ENCODE measurements at regions not wholly inside any gene's neighbourhood (a gene's known extent, or its start where the extent isn't known, plus 50 kb on each side); places are given as distances from the start of the nearest gene placed in this dataset.

GRCh38 chr6:146865756-146866379 lies 267.1 kb downstream of the ADGB start:
- FAIRE-seq (no peak), DNase-seq (ENCODE audit: insufficient read length, low spot score) (no peak)

GRCh38 chr6:146866731-146867414 lies 268.1 kb downstream of the ADGB start:
- no peak for DNase-seq (ENCODE audit: insufficient read length, low spot score)
- no peak for FAIRE-seq

- FAIRE-seq = no peak
- no peak for DNase-seq (ENCODE audit: insufficient read length, low spot score)
Observed at GRCh38 chr6:146868671-146869209, 270.0 kb downstream of the ADGB start.

- no peak for FAIRE-seq
- DNase-seq (ENCODE audit: insufficient read length, low spot score) = no peak
Observed at GRCh38 chr6:146870760-146871159, 272.0 kb downstream of the ADGB start.

GRCh38 chr6:146871611-146872425 lies 273.0 kb downstream of the ADGB start:
- DNase-seq (ENCODE audit: insufficient read length, low spot score) (no peak), FAIRE-seq (no peak)

GRCh38 chr6:146872426-146872785 lies 273.6 kb downstream of the ADGB start:
- DNase-seq (ENCODE audit: insufficient read length, low spot score) (no peak), FAIRE-seq (no peak)

- FAIRE-seq (no peak), DNase-seq (ENCODE audit: insufficient read length, low spot score) (no peak)
Observed at GRCh38 chr6:146874278-146875018, 275.7 kb downstream of the ADGB start.

- FAIRE-seq (no peak), DNase-seq (ENCODE audit: insufficient read length, low spot score) (no peak)
Observed at GRCh38 chr6:146875927-146876270, 277.1 kb downstream of the ADGB start.

- no peak for DNase-seq (ENCODE audit: insufficient read length, low spot score)
- FAIRE-seq = no peak
Observed at GRCh38 chr6:146876271-146877151, 277.7 kb downstream of the ADGB start.

GRCh38 chr6:146878168-146878951 lies 279.6 kb downstream of the ADGB start:
- no peak for DNase-seq (ENCODE audit: insufficient read length, low spot score)
- FAIRE-seq = no peak

- FAIRE-seq = no peak
- no peak for DNase-seq (ENCODE audit: insufficient read length, low spot score)
Observed at GRCh38 chr6:146878952-146879340, 280.2 kb downstream of the ADGB start.

GRCh38 chr6:146879406-146880117 lies 280.8 kb downstream of the ADGB start:
- DNase-seq (ENCODE audit: insufficient read length, low spot score) (no peak), FAIRE-seq (no peak)

- FAIRE-seq (no peak), DNase-seq (ENCODE audit: insufficient read length, low spot score) (no peak)
Observed at GRCh38 chr6:146881228-146882181, 282.7 kb downstream of the ADGB start.

GRCh38 chr6:146883640-146884531 lies 285.1 kb downstream of the ADGB start:
- DNase-seq (ENCODE audit: insufficient read length, low spot score) (no peak), FAIRE-seq (no peak)

GRCh38 chr6:146884728-146885127 lies 286.0 kb downstream of the ADGB start:
- FAIRE-seq (no peak), DNase-seq (ENCODE audit: insufficient read length, low spot score) (no peak)

- DNase-seq (ENCODE audit: insufficient read length, low spot score) (no peak), FAIRE-seq (no peak)
Observed at GRCh38 chr6:146885708-146886457, 287.1 kb downstream of the ADGB start.

Data from HTR-8/SVneo (cell line).